Right lobe of liver (tissue), 4 donors: ENCODE measurements at regions not wholly inside any gene's neighbourhood (a gene's known extent, or its start where the extent isn't known, plus 50 kb on each side); places are given as distances from the start of the nearest gene placed in this dataset.

Experiments
- CTCF ChIP-seq, 4 donors: fragments of 200-600 bp in 3 of 4; fragments of 450-650 bp in 1 of 4; IDR thresholded peaks; one replicate each; pipeline versions ENCODE4 v1.5.1 to v1.8.0; 2016 to 2022; ENCODE audit warnings: antibody characterized with exemption in 4 of 4, mild to moderate bottlenecking in 2 of 4
- POLR2A ChIP-seq: fragments of 450-650 bp; IDR thresholded peaks from one replicate; pipeline ENCODE4 v1.6.1; 2017; ENCODE audit warnings: antibody characterized with exemption, mild to moderate bottlenecking
- donor health status: DM: no; HTN: no; CAD: no.
- donor health status: DM: no; HTN: no; CAD: no.
- donor health status: DM: no; HTN: yes; CAD: no.

- TF ChIP-seq CTCF (IDR thresholded peaks at IDR 0.05) (no peak), POLR2A (no peak)
These were observed 1430.7 kb upstream of the PCDH20 start for GRCh38 chr13:62846302-62846701.
